IPS-18c (cell line): ENCODE measurements at regions not wholly inside any gene's neighbourhood (a gene's known extent, or its start where the extent isn't known, plus 50 kb on each side); places are given as distances from the start of the nearest gene placed in this dataset.
"Not testable (repeated sequence)": the region's sequence is repeated elsewhere in the genome, so short reads cannot be mapped to it uniquely, and the experiment has no call there.

Experiments used
- H3K4me3 ChIP-seq: 2 replicates; pipeline ENCODE4 v1.7.0; 2013; ENCODE audit warnings: low read depth, mild to moderate bottlenecking, low read length, moderate library complexity; ENCODE audit not compliant: insufficient read depth
- H3K9me3 ChIP-seq: one replicate; pipeline ENCODE4 v1.6.1; 2013; ENCODE audit warnings: mild to moderate bottlenecking, low read length, moderate library complexity; ENCODE audit not compliant: control insufficient read depth, insufficient read depth

DNA sequence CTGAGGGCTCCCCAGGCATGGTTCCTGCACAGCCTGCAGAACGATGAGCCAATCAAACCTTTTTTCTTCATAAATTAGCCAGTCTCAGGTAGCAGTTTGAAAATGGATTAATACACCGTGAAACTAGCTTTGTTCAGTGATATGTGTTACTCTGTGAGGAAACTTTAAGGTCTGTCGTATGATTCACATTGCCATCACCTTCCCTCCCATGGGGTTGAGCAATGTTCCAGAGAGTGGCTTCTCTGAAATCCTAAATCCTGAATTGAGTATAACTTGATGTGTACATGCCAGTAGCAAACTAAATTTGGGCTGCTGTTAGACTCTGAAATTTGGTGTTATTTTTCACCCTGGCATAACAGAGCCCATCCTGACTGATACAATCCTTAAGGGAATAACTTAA lies 866.4 kb upstream of the C9orf72 start:
- H3K9me3 ChIP-seq, result no peaks in the 10 kb centered on the region
- no peak overlapping the region for H3K4me3 ChIP-seq

DNA sequence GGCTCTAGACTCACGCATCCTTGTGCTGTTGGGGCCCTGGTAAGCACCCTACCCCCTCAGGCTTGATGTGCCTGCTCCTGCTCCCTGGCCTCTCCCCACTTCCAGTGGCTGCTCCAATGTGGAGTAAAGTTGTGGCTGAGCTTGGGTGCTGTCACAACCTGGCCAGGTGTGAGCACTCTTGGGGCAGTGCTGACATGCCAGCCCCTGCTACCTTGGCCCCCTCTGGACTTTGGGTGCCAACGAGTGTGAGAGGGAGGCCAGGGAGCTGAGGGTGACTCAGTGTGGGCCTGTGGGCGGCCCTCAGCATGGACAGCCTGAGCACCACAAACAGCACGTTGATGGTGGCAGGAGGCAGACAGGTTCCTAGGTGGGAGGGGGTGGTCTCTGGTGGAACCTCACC lies 870.2 kb upstream of the C9orf72 start:
- H3K9me3 ChIP-seq, result no peaks in the 10 kb centered on the region
- no peak overlapping the region for H3K4me3 ChIP-seq

DNA sequence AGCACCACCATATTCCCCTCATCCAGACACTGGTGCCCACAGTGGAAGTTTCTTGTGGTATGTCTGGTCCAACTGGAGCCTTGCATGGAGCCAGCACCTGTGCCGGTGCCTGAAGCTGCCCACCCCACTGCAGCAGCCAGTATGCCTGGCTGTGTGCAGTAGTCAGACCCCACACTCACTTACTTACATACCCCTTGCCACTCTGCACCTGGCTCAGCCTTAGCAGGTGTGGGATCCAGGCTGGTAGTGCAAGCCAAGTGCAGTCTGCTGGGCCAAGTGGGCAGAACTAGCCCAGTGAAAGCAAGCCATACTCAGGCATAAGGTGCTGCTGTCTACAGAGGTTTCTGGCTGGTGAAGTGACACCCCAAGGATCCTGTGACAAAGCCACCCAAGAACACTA lies 871.4 kb upstream of the C9orf72 start:
- H3K4me3 ChIP-seq, result no peak overlapping the region
- H3K9me3 ChIP-seq, result no peaks in the 10 kb centered on the region

DNA sequence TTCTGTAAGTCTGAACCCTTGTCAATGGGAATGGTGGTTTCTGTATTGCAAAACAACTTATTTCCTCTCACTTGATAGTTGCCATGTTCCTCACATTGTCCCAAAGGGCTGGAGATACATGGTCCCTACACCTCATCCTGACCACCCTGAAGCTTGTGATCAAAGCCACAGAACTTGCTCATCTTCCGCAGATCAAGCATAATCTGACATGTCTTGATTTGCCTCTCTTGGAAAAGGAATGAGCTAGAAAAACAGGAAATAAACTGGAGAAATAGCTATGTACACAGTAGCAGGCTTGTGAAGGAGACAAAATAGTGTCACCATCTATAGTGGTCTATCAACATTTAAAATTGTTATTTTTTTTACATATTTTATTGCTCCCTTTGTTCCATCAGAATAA lies 871.9 kb upstream of the C9orf72 start:
- no peak overlapping the region for H3K4me3 ChIP-seq
- no peaks in the 10 kb centered on the region for H3K9me3 ChIP-seq

DNA sequence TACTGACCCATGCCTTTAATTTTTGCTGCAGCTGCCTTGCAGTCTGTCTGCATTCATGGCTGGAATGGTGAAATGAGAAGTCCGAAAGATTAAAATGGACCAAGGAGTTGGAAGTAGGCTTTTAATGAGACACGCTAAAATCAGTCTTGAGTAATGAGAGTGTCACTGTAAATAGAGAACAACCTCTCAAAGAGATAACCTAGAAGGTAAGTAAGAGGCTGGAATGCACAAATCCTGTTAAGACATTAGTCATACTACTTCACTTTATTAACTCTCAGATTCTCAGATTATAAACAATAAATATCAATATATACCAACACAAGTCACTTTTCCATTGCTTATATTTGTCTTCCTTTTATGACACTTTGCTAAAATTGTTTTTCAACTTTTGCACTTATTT lies 880.6 kb upstream of the C9orf72 start:
- H3K9me3 ChIP-seq, result no peaks in the 10 kb centered on the region
- H3K4me3 ChIP-seq, result no peak overlapping the region

DNA sequence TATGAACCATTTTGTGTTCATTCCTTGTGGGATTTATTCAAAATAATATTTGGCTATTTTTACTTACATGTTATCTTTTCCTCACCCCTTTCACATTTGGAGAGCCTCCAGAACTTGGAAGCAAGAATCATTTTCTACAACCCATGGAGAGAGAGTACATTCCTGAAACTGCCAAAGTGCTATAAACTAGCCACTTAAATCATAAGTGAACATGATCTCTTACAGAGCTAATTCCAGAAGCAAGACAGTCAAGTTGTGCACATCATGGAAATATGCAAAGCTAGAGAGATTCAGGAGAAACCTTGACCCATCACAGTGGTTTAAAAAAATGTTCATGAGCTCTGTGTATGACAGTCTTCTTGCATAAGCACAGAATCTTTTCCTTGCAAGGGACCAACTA lies 883.6 kb upstream of the C9orf72 start:
- Histone ChIP-seq H3K4me3 (no peak overlapping the region), H3K9me3 (no peaks in the 10 kb centered on the region)

DNA sequence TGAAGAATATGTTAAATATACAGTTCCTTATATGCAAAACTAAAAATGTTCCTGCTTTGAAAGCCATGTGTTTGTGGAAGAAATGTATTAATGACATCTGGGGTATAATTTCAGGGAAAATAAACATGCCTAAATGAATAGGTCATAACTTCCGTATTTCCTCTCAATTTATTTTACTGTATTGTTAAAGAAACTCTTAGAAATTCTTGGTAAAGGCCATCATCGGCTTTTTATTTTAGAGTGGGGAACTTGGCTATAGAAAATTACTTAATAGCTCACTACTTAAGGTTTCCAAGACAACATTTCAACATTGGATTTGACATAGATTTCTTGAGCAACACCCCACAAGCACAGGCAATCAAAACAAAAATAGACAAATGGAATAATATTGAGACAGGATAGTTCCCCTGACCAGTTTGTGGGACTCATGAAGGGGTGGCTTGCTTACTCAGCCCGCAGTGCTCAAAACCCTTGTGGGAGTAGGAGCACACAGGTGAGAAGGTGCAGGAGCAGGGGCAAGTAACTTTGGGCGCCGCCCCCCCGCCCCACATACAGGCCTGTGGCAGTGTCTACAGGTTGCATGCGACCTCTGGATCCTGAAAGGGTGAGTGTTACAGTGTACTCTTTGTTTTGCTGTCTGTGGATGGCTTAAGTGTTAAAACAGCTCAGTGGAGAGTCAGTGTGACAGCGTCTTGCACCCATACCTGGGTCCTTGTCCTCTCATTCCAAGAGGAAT lies 891.4 kb upstream of the C9orf72 start:
- no peak overlapping the region for H3K4me3 ChIP-seq
- peaks cover 2% of the 10 kb centered on the region for H3K9me3 ChIP-seq

DNA sequence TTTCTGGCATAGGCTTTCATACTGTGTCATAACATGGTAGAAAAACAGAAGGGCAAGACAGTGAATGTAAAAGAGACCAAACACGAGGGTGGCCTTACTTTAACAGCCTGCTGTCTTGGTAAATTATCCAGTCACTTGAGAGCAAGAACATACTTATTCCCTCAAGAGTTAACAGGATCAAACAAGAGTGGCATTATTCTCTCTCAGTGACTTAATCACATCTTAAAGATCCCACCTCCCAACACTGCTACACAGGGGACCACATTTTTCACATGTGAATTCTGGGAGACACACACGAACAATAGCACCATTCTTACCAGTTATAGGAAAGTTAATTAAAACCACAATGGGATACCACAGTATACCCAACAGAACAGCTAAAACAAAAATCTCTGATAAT lies 898.0 kb upstream of the C9orf72 start:
- H3K4me3 ChIP-seq, result no peak overlapping the region
- no peaks in the 10 kb centered on the region for H3K9me3 ChIP-seq

DNA sequence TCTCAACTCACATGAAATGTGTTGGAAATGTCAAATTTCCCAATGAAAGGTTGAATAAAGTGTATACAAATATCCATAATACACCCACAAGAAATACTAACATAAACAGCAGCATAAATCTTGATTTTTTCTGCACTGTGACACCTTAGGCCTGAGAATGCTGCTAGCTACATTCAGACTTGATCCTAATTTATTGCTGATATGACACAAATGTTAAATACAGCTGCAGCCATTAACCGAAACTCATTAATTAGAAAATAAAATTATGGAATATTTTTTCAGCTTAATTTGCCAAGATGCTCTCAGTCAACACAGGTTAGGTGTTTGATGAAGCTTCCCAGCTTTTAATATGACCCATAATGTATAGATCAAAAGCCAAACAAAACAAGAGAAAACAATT lies 914.3 kb upstream of the C9orf72 start:
- no peaks in the 10 kb centered on the region for H3K9me3 ChIP-seq

DNA sequence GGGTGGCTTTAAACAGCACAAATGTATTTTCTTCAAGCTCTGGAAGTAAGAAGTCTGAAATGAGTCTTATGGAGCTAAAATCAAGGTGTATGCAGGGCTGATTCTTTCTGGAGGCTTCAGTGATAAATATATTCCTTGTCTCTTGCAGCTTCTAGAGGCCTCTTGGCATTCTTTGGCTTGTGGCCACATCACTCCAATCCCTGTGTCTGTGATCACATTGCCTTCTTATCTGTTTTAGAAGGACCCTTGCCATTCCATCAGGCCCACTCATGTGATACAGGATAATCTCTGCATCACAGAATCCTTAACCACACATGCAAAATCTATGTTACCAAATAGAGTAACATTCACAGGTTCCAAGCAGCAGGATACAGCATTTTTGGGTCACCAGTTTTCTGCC lies 917.8 kb upstream of the C9orf72 start:
- Histone ChIP-seq H3K4me3 (no peak overlapping the region), H3K9me3 (no peaks in the 10 kb centered on the region)

More for the DNA sequence above, 914.3 kb upstream of the C9orf72 start:
- no peak overlapping the region for H3K4me3 ChIP-seq

DNA sequence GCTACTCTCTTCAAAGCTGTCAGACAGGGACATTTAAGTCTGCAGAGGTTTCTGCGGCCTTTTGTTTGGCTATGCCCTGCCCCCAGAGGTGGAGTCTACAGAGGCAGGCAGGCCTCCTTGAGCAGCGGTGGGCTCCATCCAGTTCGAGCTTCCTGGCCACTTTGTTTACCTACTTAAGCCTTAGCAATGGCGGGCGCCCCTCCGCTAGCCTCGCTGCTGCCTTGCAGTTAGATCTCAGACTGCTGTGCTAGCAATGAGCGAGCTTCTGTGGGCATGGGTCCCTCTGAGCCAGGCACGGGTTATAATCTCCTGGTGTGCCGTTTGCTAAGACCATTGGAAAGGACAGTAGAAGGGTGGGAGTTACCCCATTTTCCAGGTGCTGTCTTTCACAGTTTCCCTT lies 924.9 kb upstream of the C9orf72 start:
- H3K4me3 ChIP-seq, H3K9me3 ChIP-seq: not testable (repeated sequence)

DNA sequence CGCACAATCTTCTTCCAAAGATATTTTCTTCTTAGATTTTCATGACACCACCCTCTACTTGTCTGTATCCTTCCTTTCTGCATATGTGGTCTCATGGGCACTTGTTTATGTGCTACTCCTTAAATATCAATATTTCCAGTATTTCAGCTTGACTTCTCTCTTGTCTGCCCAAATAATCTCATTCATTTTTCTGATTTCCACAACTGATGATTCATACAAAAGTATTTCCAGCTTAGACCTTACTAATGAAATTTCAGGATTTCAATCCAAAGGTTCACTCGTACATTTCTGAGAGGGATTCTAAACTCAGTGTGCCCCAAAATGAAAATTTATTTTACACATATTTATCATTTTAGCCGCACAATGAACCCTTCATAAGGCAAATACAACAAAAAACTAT lies 928.9 kb upstream of the C9orf72 start:
- H3K4me3 ChIP-seq, result no peak overlapping the region
- peaks cover 4% of the 10 kb centered on the region for H3K9me3 ChIP-seq

DNA sequence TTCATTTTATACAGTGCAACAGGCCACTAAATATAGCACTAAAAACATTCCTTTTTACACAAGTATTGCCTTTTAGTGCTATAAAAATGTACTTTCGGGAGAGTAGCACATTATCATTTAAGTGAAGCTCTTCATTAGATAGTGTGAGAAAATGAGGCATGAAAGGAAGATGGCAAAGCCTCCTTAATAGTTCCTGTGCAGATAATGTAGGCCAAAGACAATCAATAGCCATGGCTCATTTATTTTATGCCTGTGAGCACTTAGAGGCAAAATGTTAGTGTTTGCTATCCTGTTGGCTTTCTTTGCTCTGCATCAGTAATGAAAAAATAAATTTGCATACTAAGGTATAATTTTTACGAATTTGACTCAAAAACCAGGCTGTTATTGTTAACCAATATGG lies 929.5 kb upstream of the C9orf72 start:
- Histone ChIP-seq H3K4me3 (no peak overlapping the region), H3K9me3 (peaks cover 4% of the 10 kb centered on the region)

DNA sequence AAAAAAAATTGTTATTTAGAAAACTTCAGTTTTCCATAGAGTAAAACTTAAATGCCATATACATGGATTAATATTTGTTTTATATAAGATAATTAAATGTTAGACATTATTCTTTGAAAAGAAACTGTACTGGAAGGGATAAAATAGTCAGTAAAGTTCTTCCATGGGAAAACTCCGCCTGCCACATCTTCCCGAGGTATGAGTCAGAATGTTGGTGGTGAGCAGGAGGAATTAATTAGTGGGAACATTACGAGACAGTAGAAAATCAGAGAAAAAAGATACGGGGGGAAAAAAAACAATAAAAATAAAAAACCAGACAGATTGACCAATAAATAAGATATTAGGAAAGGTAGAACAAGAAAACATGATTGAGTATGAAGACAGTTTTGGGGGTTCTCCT lies 930.3 kb upstream of the C9orf72 start:
- H3K9me3 ChIP-seq, result peaks cover under 1% of the 10 kb centered on the region
- H3K4me3 ChIP-seq, result no peak overlapping the region

DNA sequence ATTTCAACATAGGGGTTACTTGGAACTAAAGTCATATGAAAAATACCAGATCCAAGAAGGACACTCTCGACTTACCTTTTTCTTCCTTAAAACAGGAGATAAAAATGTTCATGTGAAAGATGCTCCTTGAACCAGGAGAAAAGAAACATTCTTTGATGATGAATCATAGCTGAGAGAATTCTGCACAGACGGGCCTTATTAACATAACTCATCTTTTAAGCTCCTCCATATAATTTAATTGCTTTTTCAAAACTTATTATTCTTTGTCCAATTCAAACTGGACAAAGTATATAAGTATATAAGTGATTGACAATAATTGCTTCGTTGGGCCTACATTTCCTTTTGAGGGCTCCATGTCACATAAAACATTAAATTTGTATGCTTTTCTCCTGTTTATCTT lies 945.2 kb upstream of the C9orf72 start:
- H3K9me3 ChIP-seq, result no peaks in the 10 kb centered on the region
- H3K4me3 ChIP-seq, result no peak overlapping the region

DNA sequence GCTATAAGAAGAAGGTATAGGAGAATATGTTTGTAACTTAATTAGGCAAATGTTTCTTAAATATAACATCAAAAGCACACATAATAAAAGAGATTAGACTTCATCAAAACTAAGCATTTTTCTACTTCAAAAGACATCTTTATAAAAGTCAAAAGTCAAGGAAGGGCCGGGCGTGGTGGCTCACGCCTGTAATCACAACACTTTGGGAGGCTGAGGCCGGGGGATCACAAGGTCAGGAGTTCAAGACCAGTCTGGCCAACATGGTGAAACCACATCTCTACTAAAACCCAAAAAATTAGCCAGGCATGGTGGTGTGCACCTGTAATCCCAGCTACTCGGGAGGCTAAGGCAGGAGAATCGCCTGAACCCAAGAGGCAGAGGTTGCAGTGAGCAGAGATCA lies 951.0 kb upstream of the C9orf72 start:
- H3K9me3 ChIP-seq, H3K4me3 ChIP-seq: not testable (repeated sequence)

DNA sequence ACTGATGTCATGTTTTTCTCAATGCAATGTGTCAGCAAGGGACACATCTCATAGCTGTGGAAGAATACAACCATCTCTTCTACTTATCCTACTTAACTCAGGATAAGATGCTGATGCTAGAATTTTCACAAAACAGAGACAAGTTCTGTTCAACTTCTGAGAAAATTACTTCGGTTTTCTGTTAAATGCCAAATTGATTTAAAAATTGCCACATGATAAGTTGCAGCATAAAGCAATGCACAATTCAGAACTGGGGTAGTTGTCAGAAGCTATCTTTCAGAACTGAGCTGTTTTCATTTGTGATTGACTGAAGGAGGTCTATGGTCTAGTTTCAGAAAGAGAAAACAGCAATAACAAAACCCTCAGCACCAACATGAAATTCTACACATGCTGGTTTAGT lies 954.8 kb upstream of the C9orf72 start:
- H3K9me3 ChIP-seq, result no peaks in the 10 kb centered on the region
- H3K4me3 ChIP-seq, result no peak overlapping the region

DNA sequence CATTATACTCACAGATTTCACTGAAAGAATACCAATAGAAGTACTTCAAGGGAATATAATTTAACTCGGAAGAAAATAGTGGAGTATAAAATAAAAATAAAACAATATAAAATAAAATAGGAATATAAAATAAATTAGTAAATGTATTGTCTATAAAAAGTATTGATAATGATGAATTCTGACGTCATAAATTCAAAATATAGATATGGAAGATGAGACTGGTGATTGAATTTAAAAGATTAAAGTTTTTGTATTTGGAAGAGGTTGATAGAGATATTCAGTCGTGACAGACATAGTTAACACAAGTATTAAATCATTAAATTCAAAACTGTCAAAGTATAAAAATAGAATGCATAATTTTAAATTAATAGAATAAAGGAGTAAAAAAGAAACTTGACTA lies 964.9 kb upstream of the C9orf72 start:
- no peak overlapping the region for H3K4me3 ChIP-seq

DNA sequence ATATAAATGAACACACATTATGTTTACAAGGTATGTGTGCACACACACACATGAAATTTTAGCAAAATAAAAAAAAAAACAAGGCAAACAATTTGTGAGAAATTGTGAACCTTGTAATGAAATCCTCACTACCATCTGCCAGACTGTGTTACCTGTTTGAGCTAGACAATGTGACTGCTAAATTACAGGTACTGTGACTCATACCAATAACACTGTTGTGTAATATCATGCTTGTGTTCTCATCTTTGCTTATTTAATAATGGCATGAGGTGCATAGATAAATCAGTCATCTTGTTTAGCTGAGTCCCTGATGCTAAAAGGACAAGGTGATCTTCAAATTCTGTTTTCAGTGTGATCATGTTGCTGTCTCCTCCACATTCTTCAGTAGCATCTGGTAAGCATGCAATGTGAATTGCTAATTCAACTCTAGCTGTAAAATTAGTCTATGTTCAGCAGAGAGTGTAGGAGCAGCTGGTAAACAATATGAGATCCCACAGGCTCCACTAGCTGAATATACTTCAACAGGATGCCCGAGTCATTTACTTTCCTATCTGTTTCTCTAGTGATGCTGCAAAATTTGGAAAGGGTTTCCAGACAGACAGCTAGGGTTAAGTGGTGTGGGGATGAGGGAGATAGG lies 966.3 kb upstream of the C9orf72 start:
- Histone ChIP-seq H3K9me3 (no peaks in the 10 kb centered on the region), H3K4me3 (no peak overlapping the region)

More for the DNA sequence above, 964.9 kb upstream of the C9orf72 start:
- H3K9me3 ChIP-seq, result no peaks in the 10 kb centered on the region
